NCI-H1048 (cell line): ENCODE measurements at regions not wholly inside any gene's neighbourhood (a gene's known extent, or its start where the extent isn't known, plus 50 kb on each side); places are given as distances from the start of the nearest gene placed in this dataset.
"Not testable (repeated sequence)": the region's sequence is repeated elsewhere in the genome, so short reads cannot be mapped to it uniquely, and the experiment has no call there.

Source experiments
- DNase-seq: peaks from one replicate; lab custom pipeline; 2025; lab: John Stamatoyannopoulos, UW

GRCh38 chr9:11537566-11537965, 924.8 kb upstream of the PTPRD start:
- DNase-seq: no peak

- no peak for DNase-seq
Measured at GRCh38 chr9:11542781-11543180, 930.0 kb upstream of the PTPRD start.

GRCh38 chr9:11546231-11546630, 933.4 kb upstream of the PTPRD start:
- no peak for DNase-seq

GRCh38 chr9:11549311-11549794, 936.6 kb upstream of the PTPRD start:
- DNase-seq: no peak

GRCh38 chr9:11551106-11551505, 938.3 kb upstream of the PTPRD start:
- no peak for DNase-seq

- no peak for DNase-seq
Measured at GRCh38 chr9:11558043-11558442, 945.2 kb upstream of the PTPRD start.

GRCh38 chr9:11559001-11559776, 946.4 kb upstream of the PTPRD start:
- DNase-seq: no peak

GRCh38 chr9:11577522-11577921, 964.7 kb upstream of the PTPRD start:
- no peak for DNase-seq

GRCh38 chr9:11595756-11596155, 983.0 kb upstream of the PTPRD start:
- DNase-seq: no peak

- DNase-seq: no peak
Measured at GRCh38 chr9:11618241-11618805, 1005.5 kb upstream of the PTPRD start.

- DNase-seq: no peak
Measured at GRCh38 chr9:11632691-11633090, 1019.9 kb upstream of the PTPRD start.

GRCh38 chr9:11646831-11647230, 1034.0 kb upstream of the PTPRD start:
- no peak for DNase-seq

- no peak for DNase-seq
Measured at GRCh38 chr9:11653867-11654266, 1039.3 kb upstream of the TYRP1 start.

GRCh38 chr9:11663913-11664312, 1029.3 kb upstream of the TYRP1 start:
- DNase-seq: no peak

GRCh38 chr9:11676821-11677220, 1016.4 kb upstream of the TYRP1 start:
- DNase-seq: no peak

GRCh38 chr9:11686733-11687132, 1006.5 kb upstream of the TYRP1 start:
- DNase-seq: no peak

- no peak for DNase-seq
Measured at GRCh38 chr9:11697126-11697525, 996.1 kb upstream of the TYRP1 start.

- no peak for DNase-seq
Measured at GRCh38 chr9:11701706-11702105, 991.5 kb upstream of the TYRP1 start.

- no peak for DNase-seq
Measured at GRCh38 chr9:11702548-11702947, 990.6 kb upstream of the TYRP1 start.

GRCh38 chr9:11704198-11704597, 989.0 kb upstream of the TYRP1 start:
- not testable (repeated sequence) for DNase-seq

GRCh38 chr9:11708899-11709298, 984.3 kb upstream of the TYRP1 start:
- DNase-seq: no peak

- DNase-seq: no peak
Measured at GRCh38 chr9:11709567-11709966, 983.6 kb upstream of the TYRP1 start.

GRCh38 chr9:11713077-11713476, 980.1 kb upstream of the TYRP1 start:
- DNase-seq: no peak

- no peak for DNase-seq
Measured at GRCh38 chr9:11722957-11723356, 970.2 kb upstream of the TYRP1 start.
